Superior temporal gyrus (tissue), 1 donor: ENCODE measurements at regions not wholly inside any gene's neighbourhood (a gene's known extent, or its start where the extent isn't known, plus 50 kb on each side); places are given as distances from the start of the nearest gene placed in this dataset.

Experiments used
- DNase-seq: peaks from one replicate; pipeline ENCODE4 v3.0.0-alpha.2; 2016; ENCODE audit errors: extremely low spot score

- DNase-seq: no peak
These were observed 187.4 kb upstream of the STAC start for GRCh38 chr3:36192901-36193300.

- DNase-seq: no peak
These were observed 186.9 kb upstream of the STAC start for GRCh38 chr3:36193448-36193847.

DNA sequence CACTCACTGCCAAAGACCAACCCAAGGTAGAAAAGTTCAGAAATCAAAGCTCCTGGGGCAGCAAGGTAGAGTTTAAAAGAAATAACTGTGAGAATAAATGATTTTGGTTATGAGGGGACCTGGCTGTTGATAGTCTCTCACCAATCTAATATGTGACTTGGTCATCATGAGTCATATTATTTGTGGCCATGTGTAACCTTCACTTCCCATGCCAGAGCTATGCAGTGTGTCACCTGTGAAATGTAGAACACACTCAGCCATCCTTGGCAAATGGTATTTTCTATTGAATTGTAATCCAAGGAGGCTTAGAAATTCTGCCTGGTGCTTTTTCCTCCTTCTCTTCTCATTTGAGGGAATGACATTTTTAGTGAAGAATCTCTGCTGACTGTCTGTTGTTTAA is 184.2 kb upstream of the STAC start:
- DNase-seq: no peak

GRCh38 chr3:36197151-36197550 is 183.2 kb upstream of the STAC start:
- DNase-seq: peak; percentile 24

DNA sequence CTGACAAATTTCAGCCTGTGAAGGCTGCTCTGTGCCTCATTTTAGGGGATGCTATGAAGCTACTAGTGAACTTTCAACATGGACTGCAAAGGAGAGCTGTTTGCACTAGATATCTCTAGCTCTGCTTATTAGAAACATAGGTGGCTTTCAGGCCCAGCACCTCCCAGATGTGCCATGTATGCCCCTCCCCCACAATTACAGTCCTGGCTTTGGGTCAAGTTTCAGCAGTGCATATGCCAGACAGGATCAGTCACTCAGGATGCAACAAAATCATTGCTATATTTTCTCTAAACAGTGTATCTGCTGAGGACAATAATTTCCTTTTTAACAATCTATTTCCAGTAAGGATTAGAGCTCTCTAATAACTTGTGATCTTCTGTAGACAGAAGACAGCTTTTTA is 178.8 kb upstream of the STAC start:
- DNase-seq: no peak

- DNase-seq: no peak
These were observed 173.2 kb upstream of the STAC start for GRCh38 chr3:36206956-36207580.

DNA sequence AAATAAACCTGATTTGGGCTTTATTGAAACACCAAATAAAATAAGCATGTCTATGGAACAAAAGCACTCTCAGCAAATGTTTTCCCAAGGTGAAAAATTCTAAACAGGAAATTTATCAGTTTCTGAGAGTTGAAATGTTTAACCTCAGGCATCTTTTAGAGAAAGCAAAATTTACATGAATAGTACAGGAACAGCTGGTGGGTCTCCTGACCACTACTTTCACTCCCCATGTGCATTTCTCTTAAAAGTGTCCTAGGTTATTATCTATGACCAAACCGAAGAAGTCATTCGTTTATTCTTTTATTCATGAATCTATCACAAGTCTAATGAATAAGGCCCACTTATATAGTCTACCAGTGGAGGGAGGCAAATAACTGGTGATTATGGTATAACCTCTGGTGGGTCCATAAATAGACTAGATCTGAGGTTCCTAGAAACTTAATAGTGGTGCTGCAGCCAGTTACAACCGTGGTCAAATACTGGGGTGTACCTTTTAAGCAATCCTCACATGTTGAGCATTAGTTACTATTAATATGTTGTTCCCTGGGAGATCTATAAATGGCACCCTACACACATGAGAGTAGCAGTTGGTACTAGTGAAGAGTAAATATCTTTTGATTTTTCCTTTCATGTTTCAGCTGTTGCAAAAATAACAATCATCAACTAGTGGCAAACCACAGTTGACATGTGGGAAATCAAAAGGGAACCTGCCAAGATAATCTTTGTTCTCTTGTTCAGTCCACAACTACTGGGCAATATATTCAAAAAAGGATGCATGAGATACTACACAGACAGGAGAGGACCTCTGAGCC is 169.3 kb upstream of the STAC start:
- DNase-seq: no peak

DNA sequence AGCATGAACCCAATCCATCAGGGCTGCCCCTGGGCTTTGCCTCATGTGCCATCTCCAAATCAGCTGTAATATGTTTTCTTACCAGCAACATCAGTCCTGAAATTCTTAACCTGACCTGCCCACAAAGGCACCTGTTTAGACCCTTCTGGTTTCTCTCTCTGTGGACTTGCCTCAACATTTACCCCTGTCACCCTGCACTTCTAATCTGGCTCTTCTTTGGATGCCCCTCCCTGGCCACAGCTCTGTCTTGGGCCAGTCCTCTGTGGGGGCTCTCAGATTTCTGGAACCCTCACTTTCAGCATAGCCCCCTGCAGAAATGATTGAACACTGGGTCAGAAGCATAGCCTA is 168.7 kb upstream of the STAC start:
- DNase-seq: no peak

DNA sequence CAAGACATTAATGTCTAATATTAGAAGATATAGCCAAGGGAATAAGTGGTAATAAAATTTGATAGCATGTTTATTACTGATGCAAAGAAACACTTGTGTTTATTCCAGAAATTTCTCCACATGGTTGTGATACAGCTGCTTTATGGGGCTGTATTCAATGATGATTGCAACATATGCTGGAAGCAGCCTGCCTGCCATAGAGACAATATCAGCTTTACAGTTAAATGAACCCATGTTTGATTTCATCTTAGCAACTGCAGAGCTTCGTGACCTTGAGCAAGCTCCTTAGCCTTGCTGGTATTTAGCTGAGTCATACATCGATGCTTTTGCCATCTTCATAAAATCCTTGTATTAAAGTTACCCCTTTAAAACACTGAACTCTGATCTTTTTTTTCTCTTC is 168.1 kb upstream of the STAC start:
- no peak for DNase-seq

- no peak for DNase-seq
These were observed 165.8 kb upstream of the STAC start for GRCh38 chr3:36214460-36214859.

GRCh38 chr3:36215241-36215640 is 165.1 kb upstream of the STAC start:
- DNase-seq: no peak

DNA sequence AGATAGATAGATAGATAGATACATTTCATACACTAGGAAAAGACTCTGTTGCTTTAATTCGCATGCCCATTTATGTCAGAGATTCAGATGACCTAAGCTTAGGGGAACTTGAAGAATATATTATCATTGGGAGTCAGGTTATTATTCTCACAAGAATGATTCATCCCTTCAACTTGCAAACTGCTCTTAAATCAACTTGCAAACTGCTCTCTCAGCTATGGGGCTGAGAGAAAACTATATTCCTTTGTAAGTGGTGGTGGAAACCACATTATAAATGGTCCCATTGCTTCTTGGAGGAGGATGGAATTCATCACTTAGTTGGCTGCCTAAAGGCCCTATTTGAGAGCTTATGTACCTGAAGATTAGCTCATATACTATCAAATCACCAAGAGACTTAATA is 160.9 kb upstream of the STAC start:
- DNase-seq: no peak

DNA sequence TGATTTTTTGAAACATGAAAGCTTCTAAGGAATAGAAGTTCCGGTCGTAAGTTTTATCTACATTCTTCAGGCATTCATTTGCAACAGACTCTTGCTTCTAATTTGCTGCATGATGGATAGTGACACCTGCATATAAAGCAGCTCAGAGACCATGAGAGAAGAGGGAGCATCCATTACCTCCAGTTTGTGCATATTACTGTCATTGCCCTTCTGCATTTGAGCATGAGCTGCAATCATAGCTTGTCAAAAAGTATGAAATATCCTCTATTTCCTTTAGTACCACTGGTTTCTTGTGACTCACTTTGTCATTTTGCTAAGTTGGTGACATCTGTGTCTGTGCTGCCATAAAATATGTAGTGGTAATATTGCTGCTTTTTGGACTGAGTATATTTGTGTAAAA is 160.1 kb upstream of the STAC start:
- DNase-seq: no peak

DNA sequence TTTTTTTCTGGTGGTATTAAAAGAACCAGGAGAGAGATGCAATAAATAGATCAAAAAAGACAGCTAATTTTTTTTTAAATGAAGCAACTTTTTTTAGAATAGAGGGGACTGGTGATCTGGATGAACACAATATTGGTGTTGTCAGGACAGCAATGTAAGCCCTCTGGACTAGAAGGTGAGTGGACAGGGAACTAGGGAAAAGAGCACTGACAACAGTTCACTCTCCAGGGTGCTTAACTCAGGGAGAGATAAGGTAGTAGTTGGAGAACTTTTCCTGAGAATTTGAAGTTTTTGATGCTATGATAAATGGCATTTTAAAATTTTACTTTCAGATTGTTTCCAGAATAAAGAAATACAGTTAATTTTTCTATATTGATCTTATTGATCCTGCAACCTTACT is 158.3 kb upstream of the STAC start:
- DNase-seq: no peak

GRCh38 chr3:36227980-36228379 is 152.3 kb upstream of the STAC start:
- no peak for DNase-seq

GRCh38 chr3:36229496-36229895 is 150.8 kb upstream of the STAC start:
- no peak for DNase-seq

DNA sequence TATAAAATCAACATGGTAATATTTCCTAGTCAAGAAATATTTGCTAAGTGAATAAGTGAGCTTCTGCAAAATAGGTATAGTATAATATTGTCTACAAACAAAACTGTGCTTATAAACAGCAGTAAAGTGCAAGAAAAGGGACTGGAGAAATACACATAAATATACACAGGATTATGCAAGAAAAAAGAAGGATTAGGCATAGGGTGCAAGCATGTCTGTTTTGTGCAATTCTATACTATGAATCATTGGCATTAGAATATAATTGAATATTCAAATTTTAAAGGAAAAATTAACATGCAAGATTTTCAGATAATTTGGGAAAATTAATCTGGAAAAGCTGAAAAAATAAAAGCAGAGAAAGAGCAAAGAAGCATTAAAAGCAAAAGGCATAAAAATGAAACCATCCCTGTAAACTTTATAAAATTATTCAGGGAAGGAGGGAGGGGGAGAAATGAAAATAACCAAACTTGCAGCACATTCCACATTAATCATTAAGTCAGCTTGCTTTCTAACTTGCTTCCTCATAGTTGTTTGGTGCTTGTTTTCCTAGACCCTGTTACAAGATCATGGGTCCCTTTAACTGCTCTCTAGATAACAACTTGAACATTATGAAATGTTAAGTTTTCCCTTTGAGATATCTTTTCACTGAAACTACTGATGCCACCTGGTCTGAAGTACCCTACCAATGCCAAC is 147.4 kb upstream of the STAC start:
- no peak for DNase-seq

DNA sequence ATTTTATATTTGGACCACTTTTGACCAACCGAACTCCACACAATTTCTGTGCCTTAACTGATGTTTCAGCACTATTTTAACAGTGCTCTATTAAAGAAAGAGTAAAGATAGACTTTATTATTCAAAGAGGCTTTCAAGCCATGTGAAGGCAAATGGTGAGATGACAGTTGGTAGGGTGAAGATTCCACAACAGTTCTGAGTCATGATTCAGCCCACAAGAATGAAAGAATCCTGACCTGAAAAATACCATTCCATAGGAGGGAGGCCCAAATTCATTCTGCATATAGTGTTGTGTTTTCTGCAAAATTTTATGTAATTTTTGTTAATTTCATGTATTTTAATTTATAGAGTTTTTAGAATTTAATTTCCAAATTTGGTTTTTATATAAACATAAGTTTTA is 135.6 kb upstream of the STAC start:
- no peak for DNase-seq

DNA sequence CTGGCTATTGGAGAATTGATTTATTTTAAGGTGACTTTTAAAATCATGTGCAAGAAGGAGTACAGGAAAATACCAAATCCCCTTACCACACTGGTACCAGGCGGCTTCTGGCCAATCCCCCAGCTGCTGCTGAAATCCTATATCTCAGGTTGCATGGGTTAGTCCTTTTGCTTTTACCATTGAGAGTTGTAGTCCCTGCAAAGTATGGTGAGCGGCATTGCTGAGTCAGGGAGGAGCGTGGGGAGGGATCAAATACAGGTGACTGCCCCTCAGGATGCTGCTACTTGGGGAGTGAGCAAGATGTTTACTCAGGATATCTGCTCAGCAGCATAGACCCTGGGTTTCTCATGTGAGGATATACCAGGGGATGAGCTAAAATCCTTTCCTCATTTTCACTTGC is 131.9 kb upstream of the STAC start:
- no peak for DNase-seq

- no peak for DNase-seq
These were observed 130.1 kb upstream of the STAC start for GRCh38 chr3:36250191-36250590.

- no peak for DNase-seq
These were observed 123.0 kb upstream of the STAC start for GRCh38 chr3:36257158-36257852.

GRCh38 chr3:36258421-36258820 is 121.9 kb upstream of the STAC start:
- no peak for DNase-seq

DNA sequence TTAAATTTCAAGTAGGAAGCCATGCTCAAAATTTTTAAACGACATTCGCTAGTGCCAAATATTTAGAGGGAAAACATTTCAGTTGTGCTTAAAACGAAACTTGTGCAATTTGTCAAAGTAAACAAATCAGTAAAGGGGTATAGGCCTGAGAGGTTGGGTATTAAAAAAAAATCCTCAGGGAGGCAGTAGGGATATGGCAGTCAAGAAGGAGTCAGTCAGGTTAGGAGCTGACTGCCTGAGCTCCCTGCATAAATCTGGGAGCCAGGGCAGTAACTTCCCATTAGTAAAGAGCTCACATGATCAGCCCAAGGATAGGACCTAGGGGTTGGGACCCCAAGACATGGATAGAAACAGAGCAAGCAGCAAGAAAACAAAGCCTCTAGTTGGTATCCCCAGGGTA is 120.7 kb upstream of the STAC start:
- DNase-seq: no peak
